DOHH2 (cell line): ENCODE measurements at regions not wholly inside any gene's neighbourhood (a gene's known extent, or its start where the extent isn't known, plus 50 kb on each side); places are given as distances from the start of the nearest gene placed in this dataset.

Source experiments
- H3F3A ChIP-seq: fragments of 200-600 bp; sonication (generic), shearing (Covaris generic); 2 replicates; pipeline ENCODE4 v1.6.0; 2016; ENCODE audit warnings: antibody characterized with exemption, mild to moderate bottlenecking; ENCODE audit not compliant: control insufficient read depth, insufficient read depth
- H3K27ac ChIP-seq: fragments of 200-600 bp; sonication (generic); 2 replicates; pipeline ENCODE4 v1.5.1; 2014; ENCODE audit warnings: low read depth, mild to moderate bottlenecking, low read length, moderate library complexity
- H3K27me3 ChIP-seq: fragments of 200-600 bp; sonication (generic); 2 replicates; pipeline ENCODE4 v1.6.1; 2014; ENCODE audit warnings: mild to moderate bottlenecking, low read length, mixed read lengths; ENCODE audit not compliant: control insufficient read depth
- H3K36me3 ChIP-seq: fragments of 200-600 bp; sonication (generic); 2 replicates; pipeline ENCODE4 v1.6.1; 2014; ENCODE audit warnings: mild to moderate bottlenecking, low read length, moderate library complexity, mixed read lengths; ENCODE audit not compliant: control insufficient read depth
- H3K4me1 ChIP-seq: fragments of 200-600 bp; sonication (generic); 2 replicates; pipeline ENCODE4 v1.6.1; 2014; ENCODE audit warnings: mild to moderate bottlenecking, low read length, mixed read lengths; ENCODE audit not compliant: control insufficient read depth
- H3K4me2 ChIP-seq: fragments of 200-600 bp; sonication (generic); 2 replicates; pipeline ENCODE4 v1.6.0; 2014; ENCODE audit warnings: mild to moderate bottlenecking, low read length, moderate library complexity
- H3K4me3 ChIP-seq: fragments of 200-600 bp; sonication (generic); 2 replicates; pipeline ENCODE4 v1.5.1; 2014; ENCODE audit warnings: mild to moderate bottlenecking, low read length, mixed read lengths
- H3K79me2 ChIP-seq: fragments of 200-600 bp; sonication (generic); 2 replicates; pipeline ENCODE4 v1.6.1; 2014; ENCODE audit warnings: mild to moderate bottlenecking, low read length, mixed read lengths; ENCODE audit not compliant: control insufficient read depth
- H3K9me2 ChIP-seq: fragments of 200-600 bp; sonication (generic); replicated peaks from 2 replicates; pipeline ENCODE4 v1.6.1; 2014; ENCODE audit warnings: mild to moderate bottlenecking, low read length, mixed read lengths; ENCODE audit not compliant: control insufficient read depth
- H3K9me3 ChIP-seq: fragments of 200-600 bp; sonication (generic); 2 replicates; pipeline ENCODE4 v1.6.1; 2014; ENCODE audit warnings: antibody characterized with exemption, low read length, mixed read lengths; ENCODE audit not compliant: control insufficient read depth, insufficient read depth
- H4K20me1 ChIP-seq: fragments of 200-600 bp; sonication (generic); 2 replicates; pipeline ENCODE4 v1.6.0; 2014; ENCODE audit warnings: low read depth, mild to moderate bottlenecking, antibody characterized with exemption, low read length, moderate library complexity; ENCODE audit not compliant: control insufficient read depth, insufficient read depth
- EZH2phosphoT487 ChIP-seq: fragments of 200-600 bp; sonication (generic); IDR thresholded peaks from 2 replicates; pipeline ENCODE4 v1.6.1; 2017; ENCODE audit warnings: borderline replicate concordance, mild to moderate bottlenecking, antibody characterized with exemption, low read length, moderate library complexity, mixed read lengths
- TF ChIP-seq, protein P1 (sequence below): fragments of 200-600 bp; sonication (generic); IDR thresholded peaks from one replicate; pipeline ENCODE4 v1.5.1; 2014; ENCODE audit warnings: antibody characterized with exemption, mild to moderate bottlenecking, low read depth, low read length; ENCODE audit not compliant: poor library complexity, severe bottlenecking

DNA sequence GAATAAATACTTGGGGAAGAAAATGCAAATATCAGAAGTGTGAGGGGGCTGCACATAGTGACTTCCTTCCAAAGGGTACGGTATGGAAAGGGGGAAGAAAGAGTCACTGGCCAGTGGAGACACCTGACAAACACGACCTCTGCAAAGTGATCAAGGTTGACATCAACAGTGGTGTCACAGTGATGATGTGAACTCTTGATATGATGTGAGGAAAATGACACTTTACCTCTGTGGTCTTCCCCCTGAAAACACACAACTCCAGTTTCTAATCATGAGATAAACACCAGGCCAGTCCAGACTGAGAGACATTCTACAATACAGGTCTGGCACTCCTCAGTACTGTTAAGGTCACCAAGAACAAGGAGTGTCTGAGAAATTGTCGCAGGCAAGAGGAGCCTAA lies 169.7 kb downstream of the BUB3 start:
- no peaks in the 10 kb centered on the region for H3K4me1 ChIP-seq
- no peak overlapping the region for H3K27ac ChIP-seq
- H3K4me3 ChIP-seq, result no peak overlapping the region
- no peaks in the 10 kb centered on the region for H3K9me3 ChIP-seq
- TF ChIP-seq, protein P1, sequence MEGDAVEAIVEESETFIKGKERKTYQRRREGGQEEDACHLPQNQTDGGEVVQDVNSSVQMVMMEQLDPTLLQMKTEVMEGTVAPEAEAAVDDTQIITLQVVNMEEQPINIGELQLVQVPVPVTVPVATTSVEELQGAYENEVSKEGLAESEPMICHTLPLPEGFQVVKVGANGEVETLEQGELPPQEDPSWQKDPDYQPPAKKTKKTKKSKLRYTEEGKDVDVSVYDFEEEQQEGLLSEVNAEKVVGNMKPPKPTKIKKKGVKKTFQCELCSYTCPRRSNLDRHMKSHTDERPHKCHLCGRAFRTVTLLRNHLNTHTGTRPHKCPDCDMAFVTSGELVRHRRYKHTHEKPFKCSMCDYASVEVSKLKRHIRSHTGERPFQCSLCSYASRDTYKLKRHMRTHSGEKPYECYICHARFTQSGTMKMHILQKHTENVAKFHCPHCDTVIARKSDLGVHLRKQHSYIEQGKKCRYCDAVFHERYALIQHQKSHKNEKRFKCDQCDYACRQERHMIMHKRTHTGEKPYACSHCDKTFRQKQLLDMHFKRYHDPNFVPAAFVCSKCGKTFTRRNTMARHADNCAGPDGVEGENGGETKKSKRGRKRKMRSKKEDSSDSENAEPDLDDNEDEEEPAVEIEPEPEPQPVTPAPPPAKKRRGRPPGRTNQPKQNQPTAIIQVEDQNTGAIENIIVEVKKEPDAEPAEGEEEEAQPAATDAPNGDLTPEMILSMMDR, result no peak
- no peak for TF ChIP-seq EZH2phosphoT487
- no peaks in the 10 kb centered on the region for H3K27me3 ChIP-seq
- no peaks in the 10 kb centered on the region for H4K20me1 ChIP-seq
- no peaks in the 10 kb centered on the region for H3K9me2 ChIP-seq
- no peaks in the 10 kb centered on the region for H3F3A ChIP-seq
- H3K36me3 ChIP-seq, result no peaks in the 10 kb centered on the region
- no peaks in the 10 kb centered on the region for H3K79me2 ChIP-seq
- H3K4me2 ChIP-seq, result no peak overlapping the region

DNA sequence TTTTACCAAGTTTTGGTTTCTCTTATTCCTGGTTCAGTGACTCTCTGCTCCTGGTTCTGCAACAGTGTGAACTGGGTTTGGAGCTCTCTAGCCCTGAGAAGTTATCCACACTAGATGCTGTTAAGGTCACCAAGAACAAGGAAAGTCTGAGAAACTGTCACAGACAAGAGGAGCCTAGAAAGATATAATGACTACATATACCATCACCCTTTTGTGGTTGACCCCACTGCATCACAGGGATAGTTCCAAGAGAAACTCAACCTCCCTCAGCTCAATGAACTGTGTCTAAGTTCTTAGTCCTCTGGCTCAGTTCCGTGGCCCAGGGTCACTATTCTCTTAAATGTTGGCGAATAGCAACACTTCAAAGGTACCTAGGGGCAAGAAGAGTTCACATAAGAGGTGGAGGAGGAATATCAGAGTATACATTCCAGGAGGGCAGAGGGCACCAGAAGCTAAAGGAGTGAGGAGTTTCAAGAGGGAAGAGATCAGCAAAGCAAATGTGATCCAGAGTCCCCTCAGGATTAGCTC lies 171.5 kb downstream of the BUB3 start:
- TF ChIP-seq EZH2phosphoT487, result no peak
- TF ChIP-seq, protein P1, result no peak
- H3K79me2 ChIP-seq, result no peaks in the 10 kb centered on the region
- no peak overlapping the region for H3K4me3 ChIP-seq
- H4K20me1 ChIP-seq, result no peaks in the 10 kb centered on the region
- no peak overlapping the region for H3K27ac ChIP-seq
- no peak overlapping the region for H3K4me2 ChIP-seq
- H3K36me3 ChIP-seq, result no peaks in the 10 kb centered on the region
- H3K4me1 ChIP-seq, result no peaks in the 10 kb centered on the region
- H3K9me2 ChIP-seq, result no peaks in the 10 kb centered on the region
- H3K9me3 ChIP-seq, result no peaks in the 10 kb centered on the region
- H3K27me3 ChIP-seq, result no peaks in the 10 kb centered on the region
- H3F3A ChIP-seq, result no peaks in the 10 kb centered on the region

DNA sequence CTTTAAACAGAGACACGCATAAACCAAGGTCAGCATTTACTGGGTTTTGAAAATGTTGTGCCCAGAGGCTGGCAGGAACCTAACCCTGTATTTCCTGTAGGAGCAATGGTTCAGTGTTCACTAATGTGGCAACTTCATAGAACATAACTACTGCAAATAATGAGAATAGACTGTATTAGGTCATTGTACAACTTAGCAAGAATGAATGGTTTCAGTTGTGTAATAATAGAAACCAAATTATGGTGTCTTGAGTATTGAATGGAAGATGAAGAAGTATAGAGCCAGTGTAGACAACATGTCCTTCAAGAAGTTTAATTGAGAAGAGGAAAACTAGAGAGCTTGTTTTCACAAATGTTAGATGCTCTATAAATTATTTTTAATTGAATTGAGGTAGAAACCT lies 172.5 kb downstream of the BUB3 start:
- Histone ChIP-seq H3K4me2 (no peak overlapping the region), H3K9me3 (no peaks in the 10 kb centered on the region), H3F3A (no peaks in the 10 kb centered on the region), H3K79me2 (no peaks in the 10 kb centered on the region), H3K27ac (no peak overlapping the region), H3K4me1 (no peaks in the 10 kb centered on the region), H4K20me1 (no peaks in the 10 kb centered on the region), H3K9me2 (no peaks in the 10 kb centered on the region), H3K36me3 (no peaks in the 10 kb centered on the region), H3K4me3 (no peak overlapping the region), H3K27me3 (no peaks in the 10 kb centered on the region)
- TF ChIP-seq EZH2phosphoT487, result no peak
- TF ChIP-seq, protein P1, result no peak
